Activated CD4-positive, alpha-beta T cell treated with anti-CD3 and anti-CD28 coated beads for 48 hours (primary cell): ENCODE measurements at regions not wholly inside any gene's neighbourhood (a gene's known extent, or its start where the extent isn't known, plus 50 kb on each side); places are given as distances from the start of the nearest gene placed in this dataset.

ENCODE experiments used
- DNase-seq: peaks from one replicate; pipeline ENCODE4 v3.0.0-alpha.2; 2020

GRCh38 chr12:107226126-107226525 is 132.8 kb upstream of the CRY1 start:
- DNase-seq = no peak

- no peak for DNase-seq
Measured at GRCh38 chr12:107228076-107228475, 134.7 kb upstream of the CRY1 start.

GRCh38 chr12:107229827-107230226 is 136.5 kb upstream of the CRY1 start:
- DNase-seq = no peak

GRCh38 chr12:107231303-107231702 is 138.0 kb upstream of the CRY1 start:
- no peak for DNase-seq

GRCh38 chr12:107233551-107233950 is 140.2 kb upstream of the CRY1 start:
- no peak for DNase-seq

- no peak for DNase-seq
Measured at GRCh38 chr12:107235600-107235999, 142.3 kb upstream of the CRY1 start.

- DNase-seq = no peak
Measured at GRCh38 chr12:107236824-107237511, 143.6 kb upstream of the CRY1 start.

- no peak for DNase-seq
Measured at GRCh38 chr12:107238296-107238695, 144.9 kb upstream of the CRY1 start.

- no peak for DNase-seq
Measured at GRCh38 chr12:107241411-107241810, 148.1 kb upstream of the CRY1 start.

- no peak for DNase-seq
Measured at GRCh38 chr12:107242189-107242588, 148.8 kb upstream of the CRY1 start.

GRCh38 chr12:107243341-107243740 is 150.0 kb upstream of the CRY1 start:
- DNase-seq = no peak

- no peak for DNase-seq
Measured at GRCh38 chr12:107244584-107244983, 151.2 kb upstream of the CRY1 start.

GRCh38 chr12:107247650-107248049 is 154.3 kb upstream of the CRY1 start:
- no peak for DNase-seq

- DNase-seq = no peak
Measured at GRCh38 chr12:107248187-107248586, 154.8 kb upstream of the CRY1 start.

- no peak for DNase-seq
Measured at GRCh38 chr12:107251288-107251687, 157.9 kb upstream of the CRY1 start.

GRCh38 chr12:107253361-107253760 is 160.0 kb upstream of the CRY1 start:
- no peak for DNase-seq

GRCh38 chr12:107254258-107254856 is 161.0 kb upstream of the CRY1 start:
- DNase-seq = no peak

- no peak for DNase-seq
Measured at GRCh38 chr12:107258780-107259179, 165.4 kb upstream of the CRY1 start.

GRCh38 chr12:107263980-107264379 is 170.6 kb upstream of the CRY1 start:
- no peak for DNase-seq

- DNase-seq = no peak
Measured at GRCh38 chr12:107264667-107265066, 171.3 kb upstream of the CRY1 start.

- no peak for DNase-seq
Measured at GRCh38 chr12:107267604-107268003, 174.3 kb upstream of the CRY1 start.

GRCh38 chr12:107271523-107271922 is 178.2 kb upstream of the CRY1 start:
- DNase-seq = no peak

GRCh38 chr12:107275530-107275929 is 182.2 kb upstream of the CRY1 start:
- DNase-seq = no peak

- DNase-seq = no peak
Measured at GRCh38 chr12:107277855-107278254, 184.5 kb upstream of the CRY1 start.

- no peak for DNase-seq
Measured at GRCh38 chr12:107282628-107283027, 189.3 kb upstream of the CRY1 start.
